H7 (cell line): ENCODE measurements at regions not wholly inside any gene's neighbourhood (a gene's known extent, or its start where the extent isn't known, plus 50 kb on each side); places are given as distances from the start of the nearest gene placed in this dataset.
A peak's percentile ranks its signal among the peaks of the same experiment; 100 is the strongest.

Experiments
- DNase-seq: peaks from one replicate; pipeline ENCODE4 v3.0.0; 2012
- H3K27me3 ChIP-seq: 2 replicates; pipeline ENCODE4 v1.6.0; 2011; ENCODE audit warnings: mild to moderate bottlenecking, low read length; ENCODE audit not compliant: control insufficient read depth, insufficient read depth
- H3K36me3 ChIP-seq: replicated peaks from 2 replicates; pipeline ENCODE4 v1.5.1; 2011; ENCODE audit warnings: low read length; ENCODE audit not compliant: control insufficient read depth, insufficient read depth
- H3K4me3 ChIP-seq: 2 replicates; pipeline ENCODE4 v1.5.1; 2011; ENCODE audit warnings: low read depth, mild to moderate bottlenecking, control low read depth, low read length, moderate library complexity; ENCODE audit not compliant: insufficient read depth

GRCh38 chr3:24829629-24830229 lies 335.1 kb upstream of the THRB start:
- DNase-seq: peak; percentile 65
- Histone ChIP-seq H3K27me3 (peaks cover 53% of the 10 kb centered on the region), H3K36me3 (no peaks in the 10 kb centered on the region), H3K4me3 (peak overlapping the region; percentile 36)

GRCh38 chr3:24830230-24831152 lies 335.8 kb upstream of the THRB start:
- Histone ChIP-seq H3K36me3 (no peaks in the 10 kb centered on the region), H3K4me3 (peak overlapping the region; percentile 36), H3K27me3 (peaks cover 53% of the 10 kb centered on the region)
- peak; percentile 53 for DNase-seq

GRCh38 chr3:24831221-24831620 lies 336.6 kb upstream of the THRB start:
- Histone ChIP-seq H3K4me3 (no peak overlapping the region), H3K27me3 (peaks cover 51% of the 10 kb centered on the region), H3K36me3 (no peaks in the 10 kb centered on the region)
- DNase-seq: no peak

GRCh38 chr3:24832891-24833290 lies 338.2 kb upstream of the THRB start:
- Histone ChIP-seq H3K27me3 (peaks cover 40% of the 10 kb centered on the region), H3K36me3 (no peaks in the 10 kb centered on the region), H3K4me3 (no peak overlapping the region)
- DNase-seq: no peak

GRCh38 chr3:24834442-24834841 lies 339.8 kb upstream of the THRB start:
- DNase-seq: no peak
- Histone ChIP-seq H3K27me3 (peaks cover 26% of the 10 kb centered on the region), H3K4me3 (no peak overlapping the region), H3K36me3 (no peaks in the 10 kb centered on the region)

- H3K27me3 ChIP-seq: peaks cover 15% of the 10 kb centered on the region
- DNase-seq: no peak
- H3K36me3 ChIP-seq: no peaks in the 10 kb centered on the region
- no peak overlapping the region for H3K4me3 ChIP-seq
Measured at GRCh38 chr3:24835510-24835909, 340.9 kb upstream of the THRB start.

- H3K4me3 ChIP-seq: no peak overlapping the region
- no peak for DNase-seq
- no peaks in the 10 kb centered on the region for H3K36me3 ChIP-seq
- H3K27me3 ChIP-seq: no peaks in the 10 kb centered on the region
Measured at GRCh38 chr3:24837601-24838000, 343.0 kb upstream of the THRB start.

GRCh38 chr3:24838533-24838932 lies 343.9 kb upstream of the THRB start:
- H3K4me3 ChIP-seq: no peak overlapping the region
- no peaks in the 10 kb centered on the region for H3K27me3 ChIP-seq
- no peak for DNase-seq
- H3K36me3 ChIP-seq: no peaks in the 10 kb centered on the region

GRCh38 chr3:24843955-24844354 lies 349.3 kb upstream of the THRB start:
- DNase-seq: no peak
- Histone ChIP-seq H3K27me3 (no peaks in the 10 kb centered on the region), H3K4me3 (no peak overlapping the region), H3K36me3 (no peaks in the 10 kb centered on the region)

GRCh38 chr3:24845524-24846155 lies 351.0 kb upstream of the THRB start:
- Histone ChIP-seq H3K4me3 (no peak overlapping the region), H3K27me3 (no peaks in the 10 kb centered on the region), H3K36me3 (no peaks in the 10 kb centered on the region)
- DNase-seq: no peak

GRCh38 chr3:24846286-24846860 lies 351.7 kb upstream of the THRB start:
- no peak overlapping the region for H3K4me3 ChIP-seq
- no peaks in the 10 kb centered on the region for H3K27me3 ChIP-seq
- DNase-seq: no peak
- H3K36me3 ChIP-seq: no peaks in the 10 kb centered on the region

GRCh38 chr3:24850245-24850644 lies 355.6 kb upstream of the THRB start:
- no peak for DNase-seq
- Histone ChIP-seq H3K4me3 (no peak overlapping the region), H3K27me3 (no peaks in the 10 kb centered on the region), H3K36me3 (no peaks in the 10 kb centered on the region)

GRCh38 chr3:24853685-24854490 lies 359.2 kb upstream of the THRB start:
- Histone ChIP-seq H3K36me3 (no peaks in the 10 kb centered on the region), H3K4me3 (no peak overlapping the region), H3K27me3 (no peaks in the 10 kb centered on the region)
- no peak for DNase-seq

- Histone ChIP-seq H3K4me3 (no peak overlapping the region), H3K27me3 (no peaks in the 10 kb centered on the region), H3K36me3 (no peaks in the 10 kb centered on the region)
- no peak for DNase-seq
Measured at GRCh38 chr3:24854748-24855147, 360.1 kb upstream of the THRB start.
